HG02943 (cell line): ENCODE measurements at regions not wholly inside any gene's neighbourhood (a gene's known extent, or its start where the extent isn't known, plus 50 kb on each side); places are given as distances from the start of the nearest gene placed in this dataset.
"Not testable (repeated sequence)": the region's sequence is repeated elsewhere in the genome, so short reads cannot be mapped to it uniquely, and the experiment has no call there.

ENCODE experiments used
- ATAC-seq: cut with Tn5 transposase; IDR thresholded peaks from one replicate; pipeline ENCODE4 v1.9.1; 2021; ENCODE audit warnings: mild to moderate bottlenecking, low read depth, moderate library complexity; ENCODE audit not compliant: unreplicated experiment

GRCh38 chr1:80137946-80138602 lies 1131.5 kb upstream of the ADGRL4 start:
- not testable (repeated sequence) for ATAC-seq

- no peak for ATAC-seq
Measured at GRCh38 chr1:80113168-80114038, 1106.9 kb upstream of the ADGRL4 start.

GRCh38 chr1:80101159-80101558 lies 1094.6 kb upstream of the ADGRL4 start:
- no peak for ATAC-seq

- ATAC-seq = no peak
Measured at GRCh38 chr1:80099713-80100112, 1093.2 kb upstream of the ADGRL4 start.

GRCh38 chr1:80085067-80085466 lies 1078.5 kb upstream of the ADGRL4 start:
- ATAC-seq = no peak

GRCh38 chr1:80083892-80084291 lies 1077.4 kb upstream of the ADGRL4 start:
- ATAC-seq = no peak

GRCh38 chr1:80076469-80076868 lies 1069.9 kb upstream of the ADGRL4 start:
- ATAC-seq = no peak

- no peak for ATAC-seq
Measured at GRCh38 chr1:80075351-80075750, 1068.8 kb upstream of the ADGRL4 start.

- no peak for ATAC-seq
Measured at GRCh38 chr1:80072563-80072962, 1066.0 kb upstream of the ADGRL4 start.

GRCh38 chr1:80066060-80066459 lies 1059.5 kb upstream of the ADGRL4 start:
- no peak for ATAC-seq

- no peak for ATAC-seq
Measured at GRCh38 chr1:80064524-80064923, 1058.0 kb upstream of the ADGRL4 start.

- no peak for ATAC-seq
Measured at GRCh38 chr1:80059940-80060339, 1053.4 kb upstream of the ADGRL4 start.

GRCh38 chr1:80056179-80056578 lies 1049.6 kb upstream of the ADGRL4 start:
- ATAC-seq = no peak

GRCh38 chr1:80054129-80054528 lies 1047.6 kb upstream of the ADGRL4 start:
- no peak for ATAC-seq

GRCh38 chr1:80053613-80054012 lies 1047.1 kb upstream of the ADGRL4 start:
- ATAC-seq = no peak

GRCh38 chr1:80050523-80050922 lies 1044.0 kb upstream of the ADGRL4 start:
- no peak for ATAC-seq

- ATAC-seq = no peak
Measured at GRCh38 chr1:80050085-80050484, 1043.6 kb upstream of the ADGRL4 start.

- no peak for ATAC-seq
Measured at GRCh38 chr1:80048716-80049115, 1042.2 kb upstream of the ADGRL4 start.

- ATAC-seq = no peak
Measured at GRCh38 chr1:80047791-80048190, 1041.3 kb upstream of the ADGRL4 start.

GRCh38 chr1:80044662-80045061 lies 1038.1 kb upstream of the ADGRL4 start:
- ATAC-seq = no peak

- no peak for ATAC-seq
Measured at GRCh38 chr1:80036690-80037432, 1030.3 kb upstream of the ADGRL4 start.
